ENCODE measurements at regions not wholly inside any gene's neighbourhood (a gene's known extent, or its start where the extent isn't known, plus 50 kb on each side); places are given as distances from the start of the nearest gene placed in this dataset.

- DNase-seq = no peak
Measured at GRCh38 chr6:97591955-97592354, 308.9 kb upstream of the MMS22L start.

GRCh38 chr6:97594844-97595243 is 311.8 kb upstream of the MMS22L start:
- peak in 1 of 4 experiments; percentile 1 for DNase-seq

GRCh38 chr6:97621111-97621510 is 338.1 kb upstream of the MMS22L start:
- DNase-seq = no peak

DNA sequence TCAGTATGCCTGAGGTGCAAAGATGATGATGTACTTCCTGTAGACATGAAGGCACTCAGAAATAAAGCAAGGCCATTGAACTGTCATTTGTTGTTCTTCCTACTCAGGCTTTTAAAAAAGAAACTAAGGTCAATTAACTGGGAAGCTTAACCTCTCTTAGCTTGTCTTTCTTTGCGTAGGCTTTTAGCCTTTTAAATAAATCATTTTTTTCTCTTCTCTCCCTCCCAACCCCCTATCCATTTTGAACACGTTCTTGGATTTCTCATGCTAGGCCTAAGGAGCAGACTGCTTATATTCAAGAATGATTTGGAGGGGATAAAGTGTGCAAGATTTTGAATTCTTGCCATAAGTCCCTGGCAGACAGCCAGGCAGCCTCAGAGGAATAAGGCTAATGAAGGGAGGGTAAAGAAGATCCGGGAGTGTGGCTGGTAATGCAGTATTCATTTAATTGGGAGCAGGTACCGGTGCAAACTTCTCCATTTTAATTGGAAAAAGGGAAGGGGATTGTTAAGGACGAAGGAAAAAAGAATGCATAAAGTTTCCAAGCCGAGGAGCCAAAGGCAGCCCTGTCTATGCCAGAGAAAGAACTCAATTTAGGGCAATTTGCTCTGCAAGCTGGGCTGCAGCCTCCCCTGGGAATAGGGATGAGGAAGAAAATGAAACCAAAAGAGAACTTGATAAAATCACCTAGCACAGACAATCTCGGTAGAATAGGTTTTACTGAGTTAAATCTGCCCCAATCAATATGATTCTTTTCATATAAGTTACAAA is 343.8 kb upstream of the MMS22L start:
- DNase-seq = no peak

DNA sequence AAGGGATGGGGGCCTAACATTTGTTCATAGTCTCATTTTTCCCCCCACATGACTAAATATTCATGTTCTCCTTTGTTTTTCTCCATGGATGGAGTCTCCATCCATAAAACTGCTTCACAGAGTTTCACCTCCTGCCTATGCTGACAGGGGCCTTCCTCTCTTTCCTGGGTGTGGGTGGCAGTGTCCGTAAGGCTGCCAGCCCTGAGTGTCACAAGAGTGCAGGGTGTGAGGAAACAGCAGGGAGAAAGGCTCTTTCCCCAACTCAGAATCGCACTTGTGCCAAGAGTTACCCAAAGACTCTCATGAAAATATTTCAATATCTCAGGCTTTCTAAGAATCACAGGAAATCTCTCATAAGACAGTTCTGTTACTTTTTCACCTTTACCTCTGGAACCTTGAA is 346.2 kb upstream of the MMS22L start:
- DNase-seq = no peak

- DNase-seq = no peak
Measured at GRCh38 chr6:97630604-97631003, 347.6 kb upstream of the MMS22L start.

DNA sequence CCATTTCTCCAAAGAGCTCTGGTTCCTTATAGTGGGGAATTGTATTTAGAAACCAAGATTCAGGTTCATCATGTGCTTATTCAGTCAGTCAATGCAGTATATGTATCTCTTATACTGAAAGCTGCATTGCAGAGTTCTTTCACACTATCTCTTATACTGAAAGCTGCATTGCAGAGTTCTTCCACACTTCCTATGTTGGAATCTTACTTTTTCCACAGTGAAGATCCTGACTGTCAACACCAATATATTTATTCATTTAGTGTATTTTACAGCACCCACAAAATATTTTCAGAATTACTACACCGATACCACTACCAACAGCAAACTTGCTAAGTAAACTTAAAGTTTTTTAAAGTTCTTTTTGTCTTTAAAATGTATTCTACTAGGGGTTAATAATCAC is 349.3 kb upstream of the MMS22L start:
- no peak for DNase-seq

GRCh38 chr6:97639702-97640101 is 356.7 kb upstream of the MMS22L start:
- DNase-seq = no peak

GRCh38 chr6:97644353-97644752 is 361.3 kb upstream of the MMS22L start:
- DNase-seq = no peak

DNA sequence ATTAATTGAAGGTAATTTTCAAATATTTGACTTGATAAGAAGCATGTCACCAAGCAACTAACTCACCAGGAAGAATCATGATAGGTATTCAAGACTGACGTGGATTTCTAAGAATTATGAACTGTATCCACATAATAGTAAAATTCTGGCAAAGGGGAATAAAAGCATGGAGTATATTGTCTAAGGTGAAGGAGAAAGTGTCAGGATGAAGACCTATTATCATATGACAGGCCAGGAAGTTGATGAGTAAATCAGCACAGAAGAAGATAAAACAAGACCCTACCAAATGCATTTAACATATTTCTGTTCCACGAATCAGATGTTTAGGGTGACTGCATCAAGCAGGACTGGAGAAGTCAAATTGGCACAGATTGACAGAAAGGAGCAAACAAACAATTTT is 362.7 kb upstream of the MMS22L start:
- DNase-seq = no peak

- no peak for DNase-seq
Measured at GRCh38 chr6:97653076-97653475, 370.1 kb upstream of the MMS22L start.

DNA sequence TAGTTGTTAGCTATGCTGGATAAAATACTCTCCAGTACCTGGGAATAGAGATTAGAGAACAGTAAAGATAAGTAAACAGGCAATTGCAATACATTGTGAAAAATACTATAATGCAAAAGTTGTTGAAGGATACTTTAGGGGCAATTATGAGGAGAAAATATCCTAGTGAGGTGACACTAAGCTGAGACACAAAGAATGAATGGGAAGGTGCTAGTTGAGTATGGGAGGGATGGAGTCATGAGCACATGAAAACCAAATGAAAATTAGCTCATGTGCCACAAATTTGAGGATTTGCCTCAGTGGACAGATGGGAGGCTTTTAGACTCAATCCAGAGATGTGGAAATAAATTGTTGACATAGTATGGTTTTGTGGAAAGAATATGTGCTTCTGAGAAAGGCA is 370.5 kb upstream of the MMS22L start:
- DNase-seq = no peak

- DNase-seq = no peak
Measured at GRCh38 chr6:97654674-97655073, 371.7 kb upstream of the MMS22L start.

GRCh38 chr6:97656236-97656635 is 373.2 kb upstream of the MMS22L start:
- no peak for DNase-seq

- no peak for DNase-seq
Measured at GRCh38 chr6:97656706-97657350, 373.8 kb upstream of the MMS22L start.

DNA sequence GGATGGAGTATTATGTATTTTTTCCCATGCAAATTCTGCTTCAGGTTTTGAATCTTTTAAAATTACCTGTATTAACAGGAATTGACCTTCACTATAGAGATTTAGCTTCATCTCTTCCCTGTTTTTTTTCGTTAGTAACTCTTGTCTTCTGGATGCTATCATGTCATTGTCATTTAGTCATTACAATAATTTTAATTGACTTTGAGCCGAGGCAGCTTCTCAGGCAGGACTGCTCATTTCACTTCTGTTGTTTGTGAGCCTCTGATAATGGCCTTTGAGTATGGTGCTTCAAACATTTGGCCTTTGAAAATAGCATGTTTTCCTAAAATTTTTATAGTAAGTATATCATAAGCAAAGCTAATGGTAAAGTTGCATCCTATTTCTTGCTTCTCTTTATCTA is 375.1 kb upstream of the MMS22L start:
- no peak for DNase-seq

GRCh38 chr6:97663252-97663651 is 380.2 kb upstream of the MMS22L start:
- DNase-seq = no peak

DNA sequence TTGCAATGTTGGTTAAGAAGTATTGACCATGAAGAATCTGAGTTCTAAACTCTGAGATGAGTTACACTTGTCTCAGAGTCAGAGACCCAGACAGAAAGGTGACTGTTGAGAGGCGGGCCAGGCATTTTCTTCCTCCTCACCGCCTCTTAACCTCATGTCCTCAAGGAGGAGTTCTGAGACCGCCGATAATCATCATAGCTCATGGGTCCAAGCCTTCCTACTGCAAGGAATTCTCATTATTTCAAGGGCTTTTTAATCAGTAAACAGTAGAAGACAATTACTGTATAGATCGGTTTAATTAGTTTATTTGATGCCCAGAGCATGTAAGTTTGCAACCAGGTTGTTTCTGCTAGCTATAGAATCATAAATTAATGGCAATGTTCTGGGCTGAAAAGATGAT is 382.4 kb upstream of the MMS22L start:
- no peak for DNase-seq

- DNase-seq = no peak
Measured at GRCh38 chr6:97666889-97667288, 383.9 kb upstream of the MMS22L start.

GRCh38 chr6:97668716-97669115 is 385.7 kb upstream of the MMS22L start:
- DNase-seq = no peak

- DNase-seq = no peak
Measured at GRCh38 chr6:97669191-97670031, 386.4 kb upstream of the MMS22L start.

DNA sequence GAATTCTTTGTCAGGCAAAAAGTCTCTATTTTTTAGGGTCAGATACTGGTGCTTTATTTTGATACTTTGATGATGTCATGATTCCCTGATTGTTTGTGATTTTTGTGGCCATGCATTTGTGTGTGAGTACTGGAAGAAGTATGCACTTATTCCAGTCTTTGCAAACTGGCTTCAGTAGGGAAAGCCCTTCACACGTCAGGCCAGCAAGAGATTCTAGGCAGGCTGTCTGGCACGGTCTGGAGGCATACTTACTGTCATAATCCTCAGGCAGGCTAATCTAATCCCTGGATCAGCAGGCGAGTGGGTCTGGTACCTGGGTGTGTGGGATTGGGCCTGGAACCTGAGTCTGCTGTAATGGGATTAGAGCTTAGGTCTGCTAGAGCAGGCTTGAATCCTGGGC is 391.8 kb upstream of the MMS22L start:
- no peak for DNase-seq

DNA sequence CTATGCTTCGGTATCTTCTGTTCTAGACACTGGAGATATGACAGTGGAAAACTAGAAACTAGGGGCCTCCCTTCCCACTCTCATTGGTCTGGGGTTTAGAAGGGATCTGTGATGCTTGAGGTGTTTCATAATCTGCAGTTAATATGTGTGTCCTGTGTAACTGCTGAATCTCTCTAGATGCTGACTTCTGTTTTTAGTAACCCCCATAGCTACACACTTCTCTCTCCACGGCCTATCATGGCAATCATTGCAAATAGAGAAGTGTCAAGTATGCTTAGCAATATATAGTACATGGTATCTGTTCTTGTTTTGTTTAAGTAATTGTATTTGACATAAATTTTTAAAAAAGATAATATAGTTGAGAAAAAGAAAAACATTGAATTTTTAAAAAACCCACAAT is 394.6 kb upstream of the MMS22L start:
- no peak for DNase-seq

GRCh38 chr6:97687916-97688315 is 404.9 kb upstream of the MMS22L start:
- no peak for DNase-seq
